HEK293T (cell line): ENCODE measurements at regions not wholly inside any gene's neighbourhood (a gene's known extent, or its start where the extent isn't known, plus 50 kb on each side); places are given as distances from the start of the nearest gene placed in this dataset.

Experiments
- BHLHE40 ChIP-seq: fragments of 450-650 bp; IDR thresholded peaks from 2 replicates; pipeline ENCODE4 v1.6.1; 2016; ENCODE audit warnings: mild to moderate bottlenecking, moderate library complexity, borderline replicate concordance
- ELF4 ChIP-seq: fragments of 450-650 bp; IDR thresholded peaks from 2 replicates; pipeline ENCODE4 v1.6.1; 2017; ENCODE audit warnings: antibody characterized with exemption
- FOXA1 ChIP-seq: fragments of 450-650 bp; IDR thresholded peaks from 2 replicates; pipeline ENCODE4 v1.6.1; 2016; ENCODE audit warnings: mild to moderate bottlenecking
- FOXK2 ChIP-seq: fragments of 450-650 bp; IDR thresholded peaks from 2 replicates; pipeline ENCODE4 v1.6.1; 2016; ENCODE audit warnings: mild to moderate bottlenecking
- FOXM1 ChIP-seq: fragments of 450-650 bp; IDR thresholded peaks from 2 replicates; pipeline ENCODE4 v1.6.1; 2017; ENCODE audit warnings: mild to moderate bottlenecking, borderline replicate concordance
- L3MBTL2 ChIP-seq: fragments of 450-650 bp; conservative IDR thresholded peaks from 2 replicates; pipeline ENCODE4 v1.6.1; 2016; ENCODE audit warnings: mild to moderate bottlenecking
- NFRKB ChIP-seq: fragments of 450-650 bp; IDR thresholded peaks from 2 replicates; pipeline ENCODE4 v1.6.1; 2016; ENCODE audit warnings: mild to moderate bottlenecking, moderate library complexity
- SP1 ChIP-seq: fragments of 450-650 bp; IDR thresholded peaks from 2 replicates; pipeline ENCODE4 v1.6.1; 2017
- SUZ12 ChIP-seq: fragments of 450-650 bp; IDR thresholded peaks from 2 replicates; pipeline ENCODE4 v1.6.1; 2016; ENCODE audit warnings: mild to moderate bottlenecking
- TARDBP ChIP-seq: fragments of 450-650 bp; IDR thresholded peaks from 2 replicates; pipeline ENCODE4 v1.6.1; 2016

DNA sequence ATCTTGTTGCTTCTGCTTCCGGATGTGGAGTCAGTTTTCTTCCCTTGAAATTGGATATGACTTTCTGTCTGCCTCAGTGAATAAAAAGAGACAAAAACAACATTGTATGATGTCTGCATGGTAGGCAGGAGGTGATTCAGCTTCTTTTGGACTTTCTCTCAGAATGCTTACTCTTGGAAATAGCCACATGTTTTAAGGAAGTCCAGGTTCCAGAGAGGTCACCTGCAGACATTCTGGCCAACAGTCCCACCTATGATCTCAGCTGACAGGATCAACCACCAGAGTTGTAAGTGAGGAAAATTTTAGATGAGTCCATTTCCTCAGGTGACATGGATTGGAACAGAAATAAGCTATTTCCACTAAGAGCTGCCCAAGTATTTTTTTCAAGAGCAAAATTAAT, 508.7 kb upstream of the FAM98A start:
- TF ChIP-seq L3MBTL2 (no peak), FOXM1 (no peak), BHLHE40 (no peak), TARDBP (no peak), SP1 (no peak), FOXK2 (no peak), SUZ12 (no peak), NFRKB (no peak), ELF4 (no peak), FOXA1 (no peak)
